ENCODE measurements at regions not wholly inside any gene's neighbourhood (a gene's known extent, or its start where the extent isn't known, plus 50 kb on each side); places are given as distances from the start of the nearest gene placed in this dataset.
A peak's percentile ranks its signal among the peaks of the same experiment; 100 is the strongest.
"Not testable (repeated sequence)": the region's sequence is repeated elsewhere in the genome, so short reads cannot be mapped to it uniquely, and the experiment has no call there.

- no peak for DNase-seq
These were observed 52.8 kb upstream of the IKZF1 start for GRCh38 chr7:50251765-50252164.

- no peak for DNase-seq
These were observed 58.0 kb upstream of the IKZF1 start for GRCh38 chr7:50246551-50246950.

- DNase-seq, result not testable (repeated sequence)
These were observed 62.4 kb upstream of the IKZF1 start for GRCh38 chr7:50242111-50242510.

GRCh38 chr7:50240699-50241098 is 63.8 kb upstream of the IKZF1 start:
- DNase-seq, result not testable (repeated sequence)

- DNase-seq, result no peak
These were observed 74.6 kb upstream of the IKZF1 start for GRCh38 chr7:50229964-50230363.

GRCh38 chr7:50228148-50228547 is 76.4 kb upstream of the IKZF1 start:
- DNase-seq, result no peak

GRCh38 chr7:50227726-50228125 is 76.8 kb upstream of the IKZF1 start:
- no peak for DNase-seq

- DNase-seq, result no peak
These were observed 77.8 kb upstream of the IKZF1 start for GRCh38 chr7:50226669-50227068.

- DNase-seq, result no peak
These were observed 78.4 kb upstream of the IKZF1 start for GRCh38 chr7:50226145-50226544.

GRCh38 chr7:50221433-50221832 is 83.1 kb upstream of the IKZF1 start:
- DNase-seq, result no peak

- DNase-seq, result no peak
These were observed 83.5 kb upstream of the IKZF1 start for GRCh38 chr7:50221028-50221427.

GRCh38 chr7:50220273-50220672 is 84.2 kb upstream of the IKZF1 start:
- DNase-seq, result no peak

GRCh38 chr7:50217821-50218281 is 86.7 kb upstream of the IKZF1 start:
- DNase-seq, result peak; percentile 17

- DNase-seq, result no peak
These were observed 87.1 kb upstream of the IKZF1 start for GRCh38 chr7:50217401-50217800.

GRCh38 chr7:50216626-50217025 is 87.9 kb upstream of the IKZF1 start:
- no peak for DNase-seq

GRCh38 chr7:50214771-50215170 is 89.7 kb upstream of the IKZF1 start:
- DNase-seq, result no peak

- DNase-seq, result no peak
These were observed 90.3 kb upstream of the IKZF1 start for GRCh38 chr7:50214126-50214670.

- no peak for DNase-seq
These were observed 90.9 kb upstream of the IKZF1 start for GRCh38 chr7:50213622-50214017.

GRCh38 chr7:50212666-50213621 is 91.6 kb upstream of the IKZF1 start:
- peak; percentile 33 for DNase-seq

GRCh38 chr7:50212016-50212325 is 92.5 kb upstream of the IKZF1 start:
- no peak for DNase-seq

GRCh38 chr7:50211130-50212015 is 93.1 kb upstream of the IKZF1 start:
- no peak for DNase-seq

GRCh38 chr7:50210706-50211115 is 93.8 kb upstream of the IKZF1 start:
- no peak for DNase-seq

GRCh38 chr7:50209461-50210135 is 94.9 kb upstream of the IKZF1 start:
- no peak for DNase-seq

Data from SIG-M5 (cell line).